CD14-positive monocyte (primary cell): ENCODE measurements at regions not wholly inside any gene's neighbourhood (a gene's known extent, or its start where the extent isn't known, plus 50 kb on each side); places are given as distances from the start of the nearest gene placed in this dataset.

Source experiments
- DNase-seq, 3 donors: peaks; one replicate each; pipeline ENCODE4 v3.0.0-alpha.2; 2011 to 2022
- H2AFZ ChIP-seq: 2 replicates; pipeline ENCODE4 v1.6.0; 2012; ENCODE audit warnings: mild to moderate bottlenecking, low read depth, low read length, inconsistent platforms; ENCODE audit not compliant: insufficient read depth, poor library complexity, severe bottlenecking
- H3K27ac ChIP-seq, 2 donors: 1 replicate in 1 of 2; 2 replicates in 1 of 2; pipeline ENCODE4 v1.5.1; 2012 to 2013; ENCODE audit warnings: low read length in 2 of 2, control low read depth in 1 of 2, inconsistent platforms in 1 of 2, low read depth in 1 of 2, mild to moderate bottlenecking in 1 of 2
- H3K27me3 ChIP-seq, 2 donors: one replicate each; pipeline versions ENCODE4 v1.6.0 to v1.6.1; 2011 to 2013; ENCODE audit warnings: low read length in 2 of 2; ENCODE audit not compliant: control insufficient read depth in 2 of 2, insufficient read depth in 2 of 2
- H3K36me3 ChIP-seq, 2 donors: replicated peaks in 1 of 2; 1 replicate in 1 of 2; 2 replicates in 1 of 2; pipeline versions ENCODE4 v1.5.1 to v1.6.1; 2012 to 2013; ENCODE audit warnings: low read length in 2 of 2, control low read depth in 1 of 2, inconsistent platforms in 1 of 2, mild to moderate bottlenecking in 1 of 2; ENCODE audit not compliant: insufficient read depth in 2 of 2, control insufficient read depth in 1 of 2
- H3K4me1 ChIP-seq, 2 donors: 1 replicate in 1 of 2; 2 replicates in 1 of 2; pipeline versions ENCODE4 v1.5.1 to v1.6.1; 2012 to 2013; ENCODE audit warnings: low read length in 2 of 2, control low read depth in 1 of 2, inconsistent platforms in 1 of 2, mild to moderate bottlenecking in 1 of 2, moderate library complexity in 1 of 2; ENCODE audit not compliant: insufficient read depth in 2 of 2, control insufficient read depth in 1 of 2
- H3K4me2 ChIP-seq: replicated peaks from 2 replicates; pipeline ENCODE3; 2012; ENCODE audit warnings: low read length, moderate library complexity, mild to moderate bottlenecking; ENCODE audit not compliant: poor library complexity, severe bottlenecking; ENCODE audit errors: extremely low read depth
- H3K4me3 ChIP-seq, 3 experiments: fragments of 200-600 bp in 1 of 3; sonication (generic) in 1 of 3; replicated peaks in 1 of 3; 1 replicate in 2 of 3; 2 replicates in 1 of 3; pipeline ENCODE4 v1.5.1; 2011 to 2013; ENCODE audit warnings: low read length in 3 of 3, mild to moderate bottlenecking in 3 of 3, control low read depth in 2 of 3, low read depth in 2 of 3, inconsistent platforms in 1 of 3, moderate library complexity in 1 of 3
- H3K79me2 ChIP-seq: 2 replicates; pipeline ENCODE4 v1.6.0; 2012; ENCODE audit warnings: mild to moderate bottlenecking, control low read depth, inconsistent platforms, low read length, moderate library complexity; ENCODE audit not compliant: insufficient read depth
- H3K9ac ChIP-seq: 2 replicates; pipeline ENCODE4 v1.6.0; 2017; ENCODE audit warnings: low read length, mild to moderate bottlenecking; ENCODE audit not compliant: insufficient read depth, poor library complexity, severe bottlenecking
- H3K9me3 ChIP-seq, 2 donors: replicated peaks in 1 of 2; 1 replicate in 1 of 2; 2 replicates in 1 of 2; pipeline versions ENCODE4 v1.5.1 to v1.6.1; 2012 to 2013; ENCODE audit warnings: low read length in 2 of 2, control low read depth in 1 of 2; ENCODE audit not compliant: control insufficient read depth in 1 of 2, insufficient read depth in 1 of 2
- H4K20me1 ChIP-seq: 2 replicates; pipeline ENCODE4 v1.6.0; 2012; ENCODE audit warnings: mild to moderate bottlenecking, low read length, control low read depth, moderate library complexity; ENCODE audit not compliant: insufficient read depth
- H3K27ac Mint-ChIP-seq, 7 donors: one replicate each; pipeline ENCODE4 v1.8.0; 2020; ENCODE audit warnings: mild to moderate bottlenecking in 7 of 7, mixed read lengths in 7 of 7, moderate library complexity in 6 of 7, inconsistent platforms in 2 of 7
- H3K27me3 Mint-ChIP-seq, 3 donors: one replicate each; pipeline ENCODE4 v1.8.0; 2021 to 2022; ENCODE audit warnings: low read depth in 3 of 3, mild to moderate bottlenecking in 3 of 3, mixed read lengths in 3 of 3, moderate library complexity in 3 of 3, inconsistent platforms in 1 of 3
- H3K36me3 Mint-ChIP-seq, 2 donors: one replicate each; pipeline ENCODE4 v1.8.0; 2020; ENCODE audit warnings: mixed read lengths in 2 of 2, inconsistent platforms in 1 of 2, mild to moderate bottlenecking in 1 of 2
- H3K4me1 Mint-ChIP-seq: one replicate; pipeline ENCODE4 v1.8.0; 2020; ENCODE audit warnings: mild to moderate bottlenecking, mixed read lengths
- H3K4me3 Mint-ChIP-seq, 2 donors: one replicate each; pipeline ENCODE4 v1.8.0; 2020; ENCODE audit warnings: mild to moderate bottlenecking in 2 of 2, mixed read lengths in 2 of 2, moderate library complexity in 1 of 2
- H3K9me3 Mint-ChIP-seq, 7 donors: one replicate each; pipeline ENCODE4 v1.8.0; 2020 to 2022; ENCODE audit warnings: mixed read lengths in 7 of 7, mild to moderate bottlenecking in 6 of 7, moderate library complexity in 6 of 7, inconsistent platforms in 2 of 7
- WGBS: methylation state at CpG from one replicate; pipeline ENCODE4 v1.1.5; 2013; ENCODE audit warnings: missing lambda C conversion rate; ENCODE audit not compliant: insufficient coverage; 5-methylcytosine and 5-hydroxymethylcytosine counted together
- intact Hi-C, 2 donors: fragments of 100-400 bp; cut with micrococcal nuclease; formaldehyde crosslinking; loops; one replicate each; pipeline versions ENCODE4 v1.15.0 to v1.15.1; 2023
- TF ChIP-seq, protein P1 (sequence below): fragments of 200-600 bp; IDR thresholded peaks from one replicate; pipeline ENCODE4 v1.8.0; 2022; ENCODE audit warnings: antibody characterized with exemption, mild to moderate bottlenecking

DNA sequence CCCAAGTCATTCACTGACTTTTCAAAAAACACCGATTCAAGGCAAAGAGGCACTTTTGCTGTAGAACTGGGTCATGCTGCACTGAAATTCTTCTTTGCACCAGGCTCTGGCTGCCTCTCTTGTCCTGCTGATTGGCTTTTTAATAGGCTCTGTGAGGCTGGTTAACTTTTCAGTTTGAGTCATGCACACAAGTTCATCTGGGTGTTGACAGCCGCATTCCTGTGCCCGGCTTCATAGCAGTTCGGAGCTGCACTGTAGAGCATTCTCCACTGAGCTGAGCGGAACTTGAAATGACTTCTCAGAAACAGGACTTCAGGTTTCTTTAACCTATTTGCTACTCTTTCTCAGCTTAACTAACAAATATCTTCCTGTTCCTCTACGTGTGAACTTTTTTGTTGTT lies 978.3 kb downstream of the UQCRFS1 start:
- Histone ChIP-seq H3K4me2 (no peak overlapping the region), H3K27me3 (no peaks in the 10 kb centered on the region), H3K36me3 (no peaks in the 10 kb centered on the region), H2AFZ (no peak overlapping the region), H3K79me2 (no peaks in the 10 kb centered on the region), H3K27ac (no peak overlapping the region), H3K4me1 (no peaks in the 10 kb centered on the region), H4K20me1 (no peaks in the 10 kb centered on the region), H3K4me3 (no peak overlapping the region), H3K9me3 (no peaks in the 10 kb centered on the region), H3K9ac (no peak overlapping the region)
- no peak overlapping the region for H3K4me3 Mint-ChIP-seq
- H3K27me3 Mint-ChIP-seq: peaks cover 0 to 6% (median 0%) of the 10 kb centered on the region in 3 donors
- no peaks in the 10 kb centered on the region for H3K36me3 Mint-ChIP-seq
- DNase-seq: no peak
- no peak overlapping the region for H3K27ac Mint-ChIP-seq
- TF ChIP-seq, protein P1, sequence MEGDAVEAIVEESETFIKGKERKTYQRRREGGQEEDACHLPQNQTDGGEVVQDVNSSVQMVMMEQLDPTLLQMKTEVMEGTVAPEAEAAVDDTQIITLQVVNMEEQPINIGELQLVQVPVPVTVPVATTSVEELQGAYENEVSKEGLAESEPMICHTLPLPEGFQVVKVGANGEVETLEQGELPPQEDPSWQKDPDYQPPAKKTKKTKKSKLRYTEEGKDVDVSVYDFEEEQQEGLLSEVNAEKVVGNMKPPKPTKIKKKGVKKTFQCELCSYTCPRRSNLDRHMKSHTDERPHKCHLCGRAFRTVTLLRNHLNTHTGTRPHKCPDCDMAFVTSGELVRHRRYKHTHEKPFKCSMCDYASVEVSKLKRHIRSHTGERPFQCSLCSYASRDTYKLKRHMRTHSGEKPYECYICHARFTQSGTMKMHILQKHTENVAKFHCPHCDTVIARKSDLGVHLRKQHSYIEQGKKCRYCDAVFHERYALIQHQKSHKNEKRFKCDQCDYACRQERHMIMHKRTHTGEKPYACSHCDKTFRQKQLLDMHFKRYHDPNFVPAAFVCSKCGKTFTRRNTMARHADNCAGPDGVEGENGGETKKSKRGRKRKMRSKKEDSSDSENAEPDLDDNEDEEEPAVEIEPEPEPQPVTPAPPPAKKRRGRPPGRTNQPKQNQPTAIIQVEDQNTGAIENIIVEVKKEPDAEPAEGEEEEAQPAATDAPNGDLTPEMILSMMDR: no peak
- intact Hi-C loops: no loop called here
- H3K4me1 Mint-ChIP-seq: no peaks in the 10 kb centered on the region
- peaks cover 0 to 3% (median 0%) of the 10 kb centered on the region in 7 donors for H3K9me3 Mint-ChIP-seq
- WGBS: 96% methylated on average over 3 of the region's 6 CpGs

DNA sequence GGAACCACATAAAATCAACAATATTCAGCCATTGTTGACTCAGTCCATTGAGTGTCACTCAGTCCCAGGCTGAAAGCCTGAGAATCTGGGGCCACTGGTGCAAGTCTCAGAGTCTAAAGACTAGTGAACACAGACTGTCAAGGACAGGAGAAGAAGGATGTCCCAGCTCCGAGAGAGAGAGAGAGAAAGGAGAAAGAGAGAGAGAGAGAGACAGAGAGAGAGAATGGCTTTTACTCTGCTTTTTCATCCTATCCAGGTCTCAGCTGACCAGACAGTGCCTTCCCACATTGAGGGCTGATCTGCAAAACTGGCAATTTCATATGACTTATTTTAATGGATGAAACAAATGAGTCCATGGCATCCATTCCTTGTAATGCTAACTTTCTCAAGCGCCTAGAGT lies 984.1 kb downstream of the UQCRFS1 start:
- no peaks in the 10 kb centered on the region for H3K36me3 Mint-ChIP-seq
- intact Hi-C loops: no loop called here
- H3K9me3 Mint-ChIP-seq: peaks cover 0 to 8% (median 2%) of the 10 kb centered on the region in 7 donors
- H3K4me1 Mint-ChIP-seq: no peaks in the 10 kb centered on the region
- Histone ChIP-seq H3K27me3 (no peaks in the 10 kb centered on the region), H3K9me3 (no peaks in the 10 kb centered on the region), H3K79me2 (no peaks in the 10 kb centered on the region), H3K27ac (no peak overlapping the region), H3K9ac (no peak overlapping the region), H3K4me1 (no peaks in the 10 kb centered on the region), H4K20me1 (no peaks in the 10 kb centered on the region), H2AFZ (no peak overlapping the region), H3K36me3 (no peaks in the 10 kb centered on the region), H3K4me2 (no peak overlapping the region), H3K4me3 (no peak overlapping the region)
- DNase-seq: no peak
- H3K27me3 Mint-ChIP-seq: peaks cover 0 to 5% (median 0%) of the 10 kb centered on the region in 3 donors
- TF ChIP-seq, protein P1: no peak
- no peak overlapping the region for H3K27ac Mint-ChIP-seq
- H3K4me3 Mint-ChIP-seq: no peak overlapping the region
- no CpG with 5 or more reads among the region's 2 CpGs for WGBS
